CD4-positive, alpha-beta T cell (primary cell): ENCODE measurements at regions not wholly inside any gene's neighbourhood (a gene's known extent, or its start where the extent isn't known, plus 50 kb on each side); places are given as distances from the start of the nearest gene placed in this dataset.

Source experiments
- ATAC-seq: fragments of 200-7000 bp; cut with Tn5 transposase; one replicate; pipeline ENCODE4 v1.10.0; 2022; ENCODE audit warnings: mild to moderate bottlenecking; ENCODE audit not compliant: poor library complexity
- CTCF ChIA-PET: fragments of 350-600 bp; sonication (Branson Sonifier 250); formaldehyde crosslinking; loops from one replicate; lab custom pipeline; 2021; ENCODE audit warnings: antibody characterized with exemption, inconsistent platforms; lab: Charles Lee
- POLR2A ChIA-PET: fragments of 350-600 bp; sonication (Branson Sonifier 250); formaldehyde crosslinking; loops from one replicate; lab custom pipeline; 2021; ENCODE audit warnings: antibody characterized with exemption, inconsistent platforms; lab: Charles Lee
- DNase-seq, 14 experiments: peaks; one replicate each; pipeline ENCODE4 v3.0.0-alpha.2; 2013 to 2020; ENCODE audit warnings: mixed read lengths in 2 of 14
- H3K27ac ChIP-seq, 2 donors: one replicate each; pipeline versions ENCODE4 v1.5.1 to v1.7.0; 2013; ENCODE audit warnings: low read length in 2 of 2, low read depth in 1 of 2, mild to moderate bottlenecking in 1 of 2
- H3K27me3 ChIP-seq, 2 experiments: 1 replicate in 1 of 2; 2 replicates in 1 of 2; pipeline versions ENCODE4 v1.6.1 to v1.7.0; 2013; ENCODE audit warnings: low read length in 2 of 2, control low read depth in 1 of 2, mild to moderate bottlenecking in 1 of 2, moderate library complexity in 1 of 2; ENCODE audit not compliant: insufficient read depth in 2 of 2, control insufficient read depth in 1 of 2
- H3K36me3 ChIP-seq: one replicate; pipeline ENCODE4 v1.6.1; 2013; ENCODE audit warnings: low read length, control low read depth; ENCODE audit not compliant: insufficient read depth
- H3K4me1 ChIP-seq: one replicate; pipeline ENCODE4 v1.6.1; 2013; ENCODE audit warnings: low read length, control low read depth; ENCODE audit not compliant: insufficient read depth
- H3K4me3 ChIP-seq: one replicate; pipeline ENCODE4 v1.5.1; 2013; ENCODE audit warnings: mild to moderate bottlenecking, low read length, moderate library complexity
- H3K9me3 ChIP-seq, 2 experiments: 1 replicate in 1 of 2; 2 replicates in 1 of 2; pipeline versions ENCODE4 v1.6.1 to v1.7.0; 2013; ENCODE audit warnings: low read length in 2 of 2, mild to moderate bottlenecking in 2 of 2, control low read depth in 1 of 2, moderate library complexity in 1 of 2; ENCODE audit not compliant: control insufficient read depth in 1 of 2, insufficient read depth in 1 of 2
- H3K27ac Mint-ChIP-seq: one replicate; pipeline ENCODE4 v1.8.0; 2020; ENCODE audit warnings: mixed read lengths
- H3K27me3 Mint-ChIP-seq: one replicate; pipeline ENCODE4 v1.8.0; 2021; ENCODE audit warnings: mixed read lengths
- H3K36me3 Mint-ChIP-seq: one replicate; pipeline ENCODE4 v1.8.0; 2021; ENCODE audit warnings: low read depth, mixed read lengths
- H3K4me1 Mint-ChIP-seq: one replicate; pipeline ENCODE4 v1.8.0; 2021; ENCODE audit warnings: low read depth, mixed read lengths
- H3K4me3 Mint-ChIP-seq: one replicate; pipeline ENCODE4 v1.8.0; 2020; ENCODE audit warnings: mild to moderate bottlenecking, mixed read lengths
- H3K9me3 Mint-ChIP-seq: one replicate; pipeline ENCODE4 v1.8.0; 2020; ENCODE audit warnings: mixed read lengths
- CTCF ChIP-seq: fragments of 200-600 bp; IDR thresholded peaks from one replicate; pipeline ENCODE4 v1.8.0; 2022; ENCODE audit warnings: antibody characterized with exemption, mild to moderate bottlenecking
- intact Hi-C, 2 experiments: fragments of 100-400 bp; cut with DNase I in 1 of 2; cut with micrococcal nuclease in 1 of 2; formaldehyde crosslinking; loops; one replicate each; pipeline versions ENCODE4 v1.15.1 to v1.9.0; 2023 to 2025; cut with DNase I, micrococcal nuclease

GRCh38 chr21:20329636-20330035 lies 668.6 kb upstream of the NCAM2 start:
- Histone ChIP-seq H3K36me3 (no peaks in the 10 kb centered on the region), H3K4me3 (no peak overlapping the region), H3K9me3 (peaks cover 0 to 3% of the 10 kb centered on the region in 2 experiments), H3K27me3 (no peaks in the 10 kb centered on the region), H3K27ac (no peak overlapping the region), H3K4me1 (no peaks in the 10 kb centered on the region)
- intact Hi-C loops, result no loop called here
- H3K27ac Mint-ChIP-seq, result no peak overlapping the region
- TF ChIP-seq CTCF, result no peak
- ChIA-PET CTCF (no interaction called here), POLR2A (no interaction called here)
- DNase-seq (no peak), ATAC-seq (no peak)
- no peaks in the 10 kb centered on the region for H3K27me3 Mint-ChIP-seq
- no peaks in the 10 kb centered on the region for H3K4me1 Mint-ChIP-seq
- H3K4me3 Mint-ChIP-seq, result no peak overlapping the region
- H3K36me3 Mint-ChIP-seq, result no peaks in the 10 kb centered on the region
- H3K9me3 Mint-ChIP-seq, result peaks cover 7% of the 10 kb centered on the region

GRCh38 chr21:20330652-20331051 lies 667.6 kb upstream of the NCAM2 start:
- POLR2A ChIA-PET, result no interaction called here

GRCh38 chr21:20334585-20334984 lies 663.6 kb upstream of the NCAM2 start:
- Histone ChIP-seq H3K36me3 (no peaks in the 10 kb centered on the region), H3K4me1 (no peaks in the 10 kb centered on the region), H3K4me3 (no peak overlapping the region), H3K27me3 (no peaks in the 10 kb centered on the region), H3K9me3 (no peaks in the 10 kb centered on the region), H3K27ac (no peak overlapping the region)
- Mint-ChIP-seq H3K36me3 (no peaks in the 10 kb centered on the region), H3K27me3 (no peaks in the 10 kb centered on the region), H3K4me1 (no peaks in the 10 kb centered on the region), H3K4me3 (no peak overlapping the region), H3K27ac (no peak overlapping the region), H3K9me3 (peaks cover 10% of the 10 kb centered on the region)
- DNase-seq (no peak), ATAC-seq (no peak)
- CTCF ChIA-PET, result no interaction called here
- TF ChIP-seq CTCF, result no peak
- intact Hi-C loops, result no loop called here
- POLR2A ChIA-PET, result no interaction called here

More at GRCh38 chr21:20330652-20331051, 667.6 kb upstream of the NCAM2 start:
- Histone ChIP-seq H3K4me3 (no peak overlapping the region), H3K36me3 (no peaks in the 10 kb centered on the region), H3K4me1 (no peaks in the 10 kb centered on the region), H3K27ac (no peak overlapping the region), H3K9me3 (peaks cover 0 to 3% of the 10 kb centered on the region in 2 experiments), H3K27me3 (no peaks in the 10 kb centered on the region)
- no peak for TF ChIP-seq CTCF
- Mint-ChIP-seq H3K9me3 (peaks cover 8% of the 10 kb centered on the region), H3K4me1 (no peaks in the 10 kb centered on the region), H3K36me3 (no peaks in the 10 kb centered on the region), H3K4me3 (no peak overlapping the region), H3K27ac (no peak overlapping the region), H3K27me3 (no peaks in the 10 kb centered on the region)
- ATAC-seq, result no peak
- no peak for DNase-seq
- CTCF ChIA-PET, result no interaction called here
- intact Hi-C loops, result no loop called here
